WTC11 (cell line): ENCODE measurements at regions not wholly inside any gene's neighbourhood (a gene's known extent, or its start where the extent isn't known, plus 50 kb on each side); places are given as distances from the start of the nearest gene placed in this dataset.

Experiments
- ATAC-seq: fragments of 200-7000 bp; cut with Tn5 transposase; 2 replicates; pipeline ENCODE4 v1.10.0; 2021; ENCODE audit warnings: mild to moderate bottlenecking, moderate library complexity
- CTCF ChIA-PET: fragments of 300-600 bp; sonication (Branson Sonifier 250); formaldehyde crosslinking; loops from one replicate; lab custom pipeline; 2021; ENCODE audit warnings: antibody characterized with exemption; lab: Charles Lee
- POLR2A ChIA-PET: fragments of 350-600 bp; sonication (Branson Sonifier 250); formaldehyde crosslinking; loops from one replicate; lab custom pipeline; 2021; ENCODE audit warnings: antibody characterized with exemption; lab: Charles Lee
- DNase-seq: peaks from one replicate; pipeline ENCODE4 v3.0.0; 2021; ENCODE audit warnings: low spot score
- H3K27ac Mint-ChIP-seq: 2 replicates; pipeline ENCODE4 v1.8.0; 2021; ENCODE audit warnings: mixed read lengths
- H3K27me3 Mint-ChIP-seq: 2 replicates; pipeline ENCODE4 v1.8.0; 2021; ENCODE audit warnings: low read depth, mild to moderate bottlenecking, moderate library complexity, mixed read lengths
- H3K36me3 Mint-ChIP-seq: 2 replicates; pipeline ENCODE4 v1.8.0; 2021; ENCODE audit warnings: mixed read lengths
- H3K4me1 Mint-ChIP-seq: 2 replicates; pipeline ENCODE4 v1.8.0; 2022; ENCODE audit warnings: mixed read lengths
- H3K4me3 Mint-ChIP-seq: 2 replicates; pipeline ENCODE4 v1.8.0; 2021; ENCODE audit warnings: mild to moderate bottlenecking, moderate library complexity, mixed read lengths
- H3K9me3 Mint-ChIP-seq: 2 replicates; pipeline ENCODE4 v1.8.0; 2021; ENCODE audit warnings: mixed read lengths
- CREM ChIP-seq: sonication (generic); formaldehyde crosslinking; IDR thresholded peaks from 2 replicates; pipeline ENCODE4 v1.8.1; 2022; ENCODE audit warnings: mild to moderate bottlenecking, missing genetic modification reagents, moderate library complexity
- ELF4 ChIP-seq: sonication (generic); formaldehyde crosslinking; IDR thresholded peaks from 2 replicates; pipeline ENCODE4 v1.8.1; 2022; ENCODE audit warnings: low read depth, mild to moderate bottlenecking, moderate library complexity, missing genetic modification reagents
- GABPB1 ChIP-seq: sonication (generic); formaldehyde crosslinking; IDR thresholded peaks from 2 replicates; pipeline ENCODE4 v1.8.1; 2023; ENCODE audit warnings: mild to moderate bottlenecking, missing genetic modification reagents
- HMGXB4 ChIP-seq: sonication (generic); formaldehyde crosslinking; IDR thresholded peaks from 2 replicates; pipeline ENCODE4 v1.8.1; 2023; ENCODE audit warnings: mild to moderate bottlenecking, moderate library complexity, missing genetic modification reagents
- IRF2 ChIP-seq: sonication (generic); formaldehyde crosslinking; IDR thresholded peaks from 2 replicates; pipeline ENCODE4 v1.8.0; 2022; ENCODE audit warnings: low read depth, missing genetic modification reagents, borderline replicate concordance
- MYBL2 ChIP-seq: sonication (generic); formaldehyde crosslinking; IDR thresholded peaks from 2 replicates; pipeline ENCODE4 v1.8.1; 2023; ENCODE audit warnings: mild to moderate bottlenecking, moderate library complexity, missing genetic modification reagents
- NR3C1 ChIP-seq: sonication (generic); formaldehyde crosslinking; conservative IDR thresholded peaks from 2 replicates; pipeline ENCODE4 v1.8.1; 2023; ENCODE audit warnings: low read depth, mild to moderate bottlenecking, missing genetic modification reagents
- RORB ChIP-seq: fragments of 250-450 bp; sonication (Bioruptor Pico); IDR thresholded peaks from 2 replicates; pipeline ENCODE4 v1.9.0; 2021; ENCODE audit warnings: mild to moderate bottlenecking
- SMAD4 ChIP-seq: sonication (generic); formaldehyde crosslinking; IDR thresholded peaks from 2 replicates; pipeline ENCODE4 v1.8.0; 2022; ENCODE audit warnings: mild to moderate bottlenecking, missing genetic modification reagents
- TEAD1 ChIP-seq: sonication (generic); formaldehyde crosslinking; IDR thresholded peaks from 2 replicates; pipeline ENCODE4 v1.8.0; 2022; ENCODE audit warnings: mild to moderate bottlenecking, missing genetic modification reagents
- USF1 ChIP-seq: sonication (generic); formaldehyde crosslinking; IDR thresholded peaks from 2 replicates; pipeline ENCODE4 v1.8.0; 2022; ENCODE audit warnings: mild to moderate bottlenecking, missing genetic modification reagents
- USF2 ChIP-seq: sonication (generic); formaldehyde crosslinking; IDR thresholded peaks from 2 replicates; pipeline ENCODE4 v1.8.1; 2023; ENCODE audit warnings: mild to moderate bottlenecking, missing genetic modification reagents, moderate library complexity
- ZNF396 ChIP-seq: fragments of 250-450 bp; sonication (Bioruptor Pico); IDR thresholded peaks from 2 replicates; pipeline ENCODE4 v1.8.0; 2021; ENCODE audit warnings: mild to moderate bottlenecking, moderate library complexity, borderline replicate concordance
- TF ChIP-seq, protein P1 (sequence below): sonication (generic); formaldehyde crosslinking; IDR thresholded peaks from 2 replicates; pipeline ENCODE4 v1.8.1; 2022; ENCODE audit warnings: low read depth, mild to moderate bottlenecking, moderate library complexity, missing genetic modification reagents, borderline replicate concordance
- TF ChIP-seq, protein P2 (sequence below): fragments of 250-450 bp; sonication (Bioruptor Pico); IDR thresholded peaks from 2 replicates; pipeline ENCODE4 v1.9.0; 2021; ENCODE audit warnings: mild to moderate bottlenecking
- TF ChIP-seq, protein P3 (sequence below): sonication (generic); formaldehyde crosslinking; IDR thresholded peaks from 2 replicates; pipeline ENCODE4 v1.8.0; 2023; ENCODE audit warnings: missing genetic modification reagents, mild to moderate bottlenecking, borderline replicate concordance

- H3K36me3 Mint-ChIP-seq: no peaks in the 10 kb centered on the region
- H3K27me3 Mint-ChIP-seq: no peaks in the 10 kb centered on the region
- H3K27ac Mint-ChIP-seq: no peak overlapping the region
- ChIA-PET CTCF (no interaction called here), POLR2A (no interaction called here)
- DNase-seq (no peak), ATAC-seq (no peak)
- no peaks in the 10 kb centered on the region for H3K9me3 Mint-ChIP-seq
- TF ChIP-seq USF1 (CRISPR knock-in tag) (no peak), USF2 (CRISPR knock-in tag) (no peak), CREM (CRISPR knock-in tag) (no peak), GABPB1 (no peak), ZNF396 (CRISPR knock-in tag) (no peak), MYBL2 (no peak), IRF2 (CRISPR knock-in tag) (no peak), RORB (CRISPR knock-in tag) (no peak), SMAD4 (no peak), NR3C1 (CRISPR knock-in tag) (no peak), HMGXB4 (CRISPR knock-in tag) (no peak), TEAD1 (CRISPR knock-in tag) (no peak), ELF4 (CRISPR knock-in tag) (no peak)
- TF ChIP-seq, protein P1, sequence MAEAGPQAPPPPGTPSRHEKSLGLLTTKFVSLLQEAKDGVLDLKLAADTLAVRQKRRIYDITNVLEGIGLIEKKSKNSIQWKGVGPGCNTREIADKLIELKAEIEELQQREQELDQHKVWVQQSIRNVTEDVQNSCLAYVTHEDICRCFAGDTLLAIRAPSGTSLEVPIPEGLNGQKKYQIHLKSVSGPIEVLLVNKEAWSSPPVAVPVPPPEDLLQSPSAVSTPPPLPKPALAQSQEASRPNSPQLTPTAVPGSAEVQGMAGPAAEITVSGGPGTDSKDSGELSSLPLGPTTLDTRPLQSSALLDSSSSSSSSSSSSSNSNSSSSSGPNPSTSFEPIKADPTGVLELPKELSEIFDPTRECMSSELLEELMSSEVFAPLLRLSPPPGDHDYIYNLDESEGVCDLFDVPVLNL (CRISPR knock-in tag): no peak
- TF ChIP-seq, protein P2, sequence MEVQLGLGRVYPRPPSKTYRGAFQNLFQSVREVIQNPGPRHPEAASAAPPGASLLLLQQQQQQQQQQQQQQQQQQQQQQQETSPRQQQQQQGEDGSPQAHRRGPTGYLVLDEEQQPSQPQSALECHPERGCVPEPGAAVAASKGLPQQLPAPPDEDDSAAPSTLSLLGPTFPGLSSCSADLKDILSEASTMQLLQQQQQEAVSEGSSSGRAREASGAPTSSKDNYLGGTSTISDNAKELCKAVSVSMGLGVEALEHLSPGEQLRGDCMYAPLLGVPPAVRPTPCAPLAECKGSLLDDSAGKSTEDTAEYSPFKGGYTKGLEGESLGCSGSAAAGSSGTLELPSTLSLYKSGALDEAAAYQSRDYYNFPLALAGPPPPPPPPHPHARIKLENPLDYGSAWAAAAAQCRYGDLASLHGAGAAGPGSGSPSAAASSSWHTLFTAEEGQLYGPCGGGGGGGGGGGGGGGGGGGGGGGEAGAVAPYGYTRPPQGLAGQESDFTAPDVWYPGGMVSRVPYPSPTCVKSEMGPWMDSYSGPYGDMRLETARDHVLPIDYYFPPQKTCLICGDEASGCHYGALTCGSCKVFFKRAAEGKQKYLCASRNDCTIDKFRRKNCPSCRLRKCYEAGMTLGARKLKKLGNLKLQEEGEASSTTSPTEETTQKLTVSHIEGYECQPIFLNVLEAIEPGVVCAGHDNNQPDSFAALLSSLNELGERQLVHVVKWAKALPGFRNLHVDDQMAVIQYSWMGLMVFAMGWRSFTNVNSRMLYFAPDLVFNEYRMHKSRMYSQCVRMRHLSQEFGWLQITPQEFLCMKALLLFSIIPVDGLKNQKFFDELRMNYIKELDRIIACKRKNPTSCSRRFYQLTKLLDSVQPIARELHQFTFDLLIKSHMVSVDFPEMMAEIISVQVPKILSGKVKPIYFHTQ (CRISPR knock-in tag): no peak
- TF ChIP-seq, protein P3, sequence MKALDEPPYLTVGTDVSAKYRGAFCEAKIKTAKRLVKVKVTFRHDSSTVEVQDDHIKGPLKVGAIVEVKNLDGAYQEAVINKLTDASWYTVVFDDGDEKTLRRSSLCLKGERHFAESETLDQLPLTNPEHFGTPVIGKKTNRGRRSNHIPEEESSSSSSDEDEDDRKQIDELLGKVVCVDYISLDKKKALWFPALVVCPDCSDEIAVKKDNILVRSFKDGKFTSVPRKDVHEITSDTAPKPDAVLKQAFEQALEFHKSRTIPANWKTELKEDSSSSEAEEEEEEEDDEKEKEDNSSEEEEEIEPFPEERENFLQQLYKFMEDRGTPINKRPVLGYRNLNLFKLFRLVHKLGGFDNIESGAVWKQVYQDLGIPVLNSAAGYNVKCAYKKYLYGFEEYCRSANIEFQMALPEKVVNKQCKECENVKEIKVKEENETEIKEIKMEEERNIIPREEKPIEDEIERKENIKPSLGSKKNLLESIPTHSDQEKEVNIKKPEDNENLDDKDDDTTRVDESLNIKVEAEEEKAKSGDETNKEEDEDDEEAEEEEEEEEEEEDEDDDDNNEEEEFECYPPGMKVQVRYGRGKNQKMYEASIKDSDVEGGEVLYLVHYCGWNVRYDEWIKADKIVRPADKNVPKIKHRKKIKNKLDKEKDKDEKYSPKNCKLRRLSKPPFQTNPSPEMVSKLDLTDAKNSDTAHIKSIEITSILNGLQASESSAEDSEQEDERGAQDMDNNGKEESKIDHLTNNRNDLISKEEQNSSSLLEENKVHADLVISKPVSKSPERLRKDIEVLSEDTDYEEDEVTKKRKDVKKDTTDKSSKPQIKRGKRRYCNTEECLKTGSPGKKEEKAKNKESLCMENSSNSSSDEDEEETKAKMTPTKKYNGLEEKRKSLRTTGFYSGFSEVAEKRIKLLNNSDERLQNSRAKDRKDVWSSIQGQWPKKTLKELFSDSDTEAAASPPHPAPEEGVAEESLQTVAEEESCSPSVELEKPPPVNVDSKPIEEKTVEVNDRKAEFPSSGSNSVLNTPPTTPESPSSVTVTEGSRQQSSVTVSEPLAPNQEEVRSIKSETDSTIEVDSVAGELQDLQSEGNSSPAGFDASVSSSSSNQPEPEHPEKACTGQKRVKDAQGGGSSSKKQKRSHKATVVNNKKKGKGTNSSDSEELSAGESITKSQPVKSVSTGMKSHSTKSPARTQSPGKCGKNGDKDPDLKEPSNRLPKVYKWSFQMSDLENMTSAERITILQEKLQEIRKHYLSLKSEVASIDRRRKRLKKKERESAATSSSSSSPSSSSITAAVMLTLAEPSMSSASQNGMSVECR (CRISPR knock-in tag): no peak
- TF ChIP-seq, all 79 proteins: peak for 0
- peaks cover 12% of the 10 kb centered on the region for H3K4me1 Mint-ChIP-seq
- no peak overlapping the region for H3K4me3 Mint-ChIP-seq
Measured at GRCh38 chr1:73953586-73953985, 244.4 kb downstream of the LRRIQ3 start.
